H1 (cell line): ENCODE measurements at regions not wholly inside any gene's neighbourhood (a gene's known extent, or its start where the extent isn't known, plus 50 kb on each side); places are given as distances from the start of the nearest gene placed in this dataset.

Experiments
- CHD1 ChIP-seq: IDR thresholded peaks from 2 replicates; pipeline ENCODE4 v1.6.1; 2012; ENCODE audit warnings: low read depth, low read length, improper control_type of control experiment
- EP300 ChIP-seq, 2 experiments: IDR thresholded peaks; 1 replicate in 1 of 2; 2 replicates in 1 of 2; pipeline ENCODE4 v1.6.1; 2011 to 2012; ENCODE audit warnings: low read depth in 2 of 2, low read length in 2 of 2, mild to moderate bottlenecking in 2 of 2, borderline replicate concordance in 1 of 2, inconsistent platforms in 1 of 2, moderate library complexity in 1 of 2
- MAX ChIP-seq: IDR thresholded peaks from 2 replicates; pipeline ENCODE4 v1.6.1; 2012; ENCODE audit warnings: inconsistent platforms
- POLR2A ChIP-seq, 2 experiments: IDR thresholded peaks; 1 replicate in 1 of 2; 2 replicates in 1 of 2; pipeline ENCODE4 v1.6.1; 2011; ENCODE audit warnings: low read depth in 2 of 2, low read length in 2 of 2, mild to moderate bottlenecking in 2 of 2; ENCODE audit errors: control extremely low read depth in 1 of 2
- SP2 ChIP-seq: IDR thresholded peaks from 2 replicates; pipeline ENCODE4 v1.6.1; 2012; ENCODE audit warnings: mild to moderate bottlenecking, low read length, inconsistent platforms
- SRF ChIP-seq: IDR thresholded peaks from 2 replicates; pipeline ENCODE4 v1.6.1; 2011; ENCODE audit warnings: mild to moderate bottlenecking, low read depth, low read length, moderate library complexity
- SUZ12 ChIP-seq: fragments of 200-600 bp; sonication (generic); IDR thresholded peaks from 2 replicates; pipeline ENCODE4 v1.6.1; 2012; ENCODE audit warnings: mild to moderate bottlenecking, inconsistent platforms, low read length, moderate library complexity, mixed read lengths
- TAF1 ChIP-seq: IDR thresholded peaks from 2 replicates; pipeline ENCODE4 v1.6.1; 2011; ENCODE audit warnings: mild to moderate bottlenecking, low read depth, low read length
- USF2 ChIP-seq: IDR thresholded peaks from 2 replicates; pipeline ENCODE4 v1.6.1; 2011; ENCODE audit warnings: low read length, improper control_type of control experiment
- YY1 ChIP-seq: IDR thresholded peaks from 2 replicates; pipeline ENCODE4 v1.6.1; 2011; ENCODE audit warnings: low read depth, mild to moderate bottlenecking, low read length
- TF ChIP-seq, protein P1 (sequence below), 3 experiments: IDR thresholded peaks; 1 replicate in 2 of 3; 2 replicates in 1 of 3; pipeline versions ENCODE4 v1.5.1 to v1.6.1; 2011; ENCODE audit warnings: low read length in 3 of 3, mild to moderate bottlenecking in 3 of 3, inconsistent platforms in 2 of 3, low read depth in 1 of 3, moderate library complexity in 1 of 3; ENCODE audit not compliant: insufficient read depth in 1 of 3; ENCODE audit errors: control extremely low read depth in 1 of 3

DNA sequence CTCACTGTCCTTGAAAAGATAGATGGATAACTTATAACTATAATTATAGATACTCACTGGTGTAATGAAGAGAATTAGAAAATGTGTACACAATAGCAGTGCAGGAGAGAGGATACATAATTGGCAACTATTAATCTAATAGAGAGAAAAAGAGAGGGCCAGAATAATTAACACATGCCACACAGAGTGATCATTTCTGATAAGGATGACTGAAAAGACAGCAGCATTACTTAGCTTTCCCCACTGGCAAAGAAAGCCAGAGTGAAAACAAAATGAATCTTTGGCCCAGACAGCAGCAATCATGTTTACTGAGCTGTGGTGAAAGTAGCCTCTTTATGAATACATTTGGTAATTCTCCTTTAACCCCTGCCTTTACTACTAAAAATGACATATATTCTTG lies 493.3 kb upstream of the ROBO1 start:
- TF ChIP-seq POLR2A (IDR thresholded peaks at IDR 0.05; ENCODE audit: control extremely low read depth in 1 of 2, low read depth in 2 of 2, low read length in 2 of 2) (no peak), SP2 (no peak), CHD1 (no peak), TAF1 (no peak), EP300 (IDR thresholded peaks at IDR 0.05; ENCODE audit: borderline replicate concordance in 1 of 2, low read depth in 2 of 2, low read length in 2 of 2) (no peak), MAX (no peak), USF2 (no peak), SUZ12 (no peak), SRF (no peak), YY1 (no peak)
- TF ChIP-seq, protein P1, sequence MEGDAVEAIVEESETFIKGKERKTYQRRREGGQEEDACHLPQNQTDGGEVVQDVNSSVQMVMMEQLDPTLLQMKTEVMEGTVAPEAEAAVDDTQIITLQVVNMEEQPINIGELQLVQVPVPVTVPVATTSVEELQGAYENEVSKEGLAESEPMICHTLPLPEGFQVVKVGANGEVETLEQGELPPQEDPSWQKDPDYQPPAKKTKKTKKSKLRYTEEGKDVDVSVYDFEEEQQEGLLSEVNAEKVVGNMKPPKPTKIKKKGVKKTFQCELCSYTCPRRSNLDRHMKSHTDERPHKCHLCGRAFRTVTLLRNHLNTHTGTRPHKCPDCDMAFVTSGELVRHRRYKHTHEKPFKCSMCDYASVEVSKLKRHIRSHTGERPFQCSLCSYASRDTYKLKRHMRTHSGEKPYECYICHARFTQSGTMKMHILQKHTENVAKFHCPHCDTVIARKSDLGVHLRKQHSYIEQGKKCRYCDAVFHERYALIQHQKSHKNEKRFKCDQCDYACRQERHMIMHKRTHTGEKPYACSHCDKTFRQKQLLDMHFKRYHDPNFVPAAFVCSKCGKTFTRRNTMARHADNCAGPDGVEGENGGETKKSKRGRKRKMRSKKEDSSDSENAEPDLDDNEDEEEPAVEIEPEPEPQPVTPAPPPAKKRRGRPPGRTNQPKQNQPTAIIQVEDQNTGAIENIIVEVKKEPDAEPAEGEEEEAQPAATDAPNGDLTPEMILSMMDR (IDR thresholded peaks at IDR 0.05; ENCODE audit: control extremely low read depth in 1 of 3, insufficient read depth in 1 of 3, low read depth in 1 of 3, low read length in 3 of 3), result no peak
